SK-N-SH (cell line): ENCODE measurements at regions not wholly inside any gene's neighbourhood (a gene's known extent, or its start where the extent isn't known, plus 50 kb on each side); places are given as distances from the start of the nearest gene placed in this dataset.

Experiments used
- CTCF ChIA-PET: fragments of 300-600, 350-600 bp; formaldehyde crosslinking; extraction: SDS; loops from one replicate; lab custom pipeline; 2021; lab: Yijun Ruan, JAX
- POLR2A ChIA-PET: fragments of 350-600 bp; sonication (Branson Sonifier 250); formaldehyde crosslinking; extraction: SDS; loops from one replicate; lab custom pipeline; 2020; ENCODE audit warnings: antibody characterized with exemption, inconsistent platforms; lab: Yijun Ruan, JAX
- DNase-seq: peaks from one replicate; pipeline ENCODE4 v3.0.0; 2012
- H2AFZ ChIP-seq: fragments of 200-600 bp; sonication (generic); 2 replicates; pipeline ENCODE4 v1.8.1; 2016; ENCODE audit warnings: antibody characterized with exemption, mild to moderate bottlenecking, low read depth
- H3F3A ChIP-seq: fragments of 200-600 bp; sonication (generic); replicated peaks from 2 replicates; pipeline ENCODE3; 2016; ENCODE audit warnings: antibody characterized with exemption, mild to moderate bottlenecking; ENCODE audit not compliant: insufficient read depth
- H3K27ac ChIP-seq, 2 experiments: fragments of 200-500 bp in 1 of 2; fragments of 200-600 bp in 1 of 2; sonication (Bioruptor generic) in 1 of 2; sonication (generic), shearing (Covaris generic) in 1 of 2; 2 replicates each; pipeline versions ENCODE4 v1.5.1 to v1.6.1; 2014 to 2016; ENCODE audit warnings: low read depth in 2 of 2, inconsistent platforms in 1 of 2, low read length in 1 of 2, mild to moderate bottlenecking in 1 of 2, mixed read lengths in 1 of 2
- H3K27me3 ChIP-seq: fragments of 200-600 bp; sonication (generic), shearing (Covaris generic); 2 replicates; pipeline ENCODE4 v1.6.1; 2016; ENCODE audit warnings: mixed run types; ENCODE audit not compliant: insufficient read depth
- H3K36me3 ChIP-seq, 2 experiments: fragments of 200-500 bp in 1 of 2; fragments of 200-600 bp in 1 of 2; sonication (Bioruptor generic) in 1 of 2; sonication (generic) in 1 of 2; replicated peaks in 1 of 2; 2 replicates each; pipeline versions ENCODE3 to v1.5.1; 2014 to 2016; ENCODE audit warnings: low read length in 1 of 2, mild to moderate bottlenecking in 1 of 2; ENCODE audit not compliant: insufficient read depth in 2 of 2, control insufficient read depth in 1 of 2
- H3K4me1 ChIP-seq, 2 experiments: fragments of 200-500 bp in 1 of 2; fragments of 200-600 bp in 1 of 2; sonication (Bioruptor generic) in 1 of 2; sonication (generic), shearing (Covaris generic) in 1 of 2; 2 replicates each; pipeline versions ENCODE4 v1.5.1 to v1.6.1; 2014 to 2016; ENCODE audit warnings: low read depth in 1 of 2, low read length in 1 of 2, mixed run types in 1 of 2; ENCODE audit not compliant: insufficient read depth in 2 of 2, control insufficient read depth in 1 of 2
- H3K4me2 ChIP-seq: fragments of 200-600 bp; sonication (generic), shearing (Covaris generic); 2 replicates; pipeline ENCODE4 v1.6.1; 2017; ENCODE audit warnings: mixed run types
- H3K4me3 ChIP-seq, 2 experiments: fragments of 200-500 bp in 1 of 2; fragments of 200-600 bp in 1 of 2; sonication (Bioruptor generic) in 1 of 2; sonication (generic), shearing (Covaris generic) in 1 of 2; 2 replicates each; pipeline versions ENCODE4 v1.5.1 to v1.8.1; 2014 to 2016; ENCODE audit warnings: low read depth in 2 of 2, inconsistent platforms in 1 of 2, low read length in 1 of 2, mild to moderate bottlenecking in 1 of 2, mixed read lengths in 1 of 2, moderate library complexity in 1 of 2
- H3K79me2 ChIP-seq: fragments of 200-600 bp; sonication (generic); 2 replicates; pipeline ENCODE4 v1.8.1; 2017; ENCODE audit warnings: mild to moderate bottlenecking; ENCODE audit not compliant: insufficient read depth
- H3K9ac ChIP-seq: fragments of 200-600 bp; sonication (generic); 2 replicates; pipeline ENCODE4 v1.6.1; 2017; ENCODE audit warnings: mixed run types
- H3K9me2 ChIP-seq: fragments of 200-600 bp; sonication (generic); 2 replicates; pipeline ENCODE4 v1.6.1; 2017; ENCODE audit warnings: mixed run types
- H3K9me3 ChIP-seq: fragments of 200-600 bp; sonication (generic); 2 replicates; pipeline ENCODE4 v1.6.1; 2017; ENCODE audit warnings: mixed run types, mild to moderate bottlenecking, moderate library complexity
- H4K20me1 ChIP-seq: fragments of 200-600 bp; sonication (generic); 2 replicates; pipeline ENCODE4 v1.6.1; 2017; ENCODE audit warnings: mild to moderate bottlenecking, mixed run types; ENCODE audit not compliant: insufficient read depth
- ELF1 ChIP-seq: IDR thresholded peaks from 2 replicates; pipeline ENCODE4 v1.4.0; 2012
- EP300 ChIP-seq, 2 experiments: IDR thresholded peaks; 2 replicates each; pipeline versions ENCODE4 v1.4.0 to v1.6.1; 2012; ENCODE audit warnings: borderline replicate concordance in 1 of 2, low read depth in 1 of 2, low read length in 1 of 2
- FOSL2 ChIP-seq: IDR thresholded peaks from 2 replicates; pipeline ENCODE4 v1.4.0; 2012; ENCODE audit warnings: low read depth, mild to moderate bottlenecking, moderate library complexity, borderline replicate concordance
- FOXJ3 ChIP-seq: sonication (generic); formaldehyde crosslinking; IDR thresholded peaks from 2 replicates; pipeline ENCODE4 v1.5.1; 2020; ENCODE audit warnings: mild to moderate bottlenecking, missing genetic modification reagents
- GABPA ChIP-seq: IDR thresholded peaks from 2 replicates; pipeline ENCODE4 v1.4.0; 2012; ENCODE audit warnings: low read depth, mild to moderate bottlenecking
- GATA2 ChIP-seq: sonication (generic); formaldehyde crosslinking; IDR thresholded peaks from 2 replicates; pipeline ENCODE4 v1.5.0; 2020; ENCODE audit warnings: mild to moderate bottlenecking, missing genetic modification reagents
- IRF3 ChIP-seq: fragments of 150-350 bp; IDR thresholded peaks from 2 replicates; pipeline ENCODE4 v1.6.1; 2016; ENCODE audit warnings: mild to moderate bottlenecking, low read depth, low read length
- MAX ChIP-seq: IDR thresholded peaks from 2 replicates; pipeline ENCODE4 v1.4.0; 2012; ENCODE audit warnings: low read depth
- MXI1 ChIP-seq: IDR thresholded peaks from 2 replicates; pipeline ENCODE4 v1.6.1; 2012; ENCODE audit warnings: mild to moderate bottlenecking, low read depth, low read length, improper control_type of control experiment
- NRF1 ChIP-seq: IDR thresholded peaks from 2 replicates; pipeline ENCODE4 v1.6.1; 2012; ENCODE audit warnings: low read depth, mild to moderate bottlenecking, low read length
- RCOR1 ChIP-seq: fragments of 150-350 bp; IDR thresholded peaks from 2 replicates; pipeline ENCODE4 v1.6.1; 2017; ENCODE audit warnings: antibody characterized with exemption, low read length
- RXRA ChIP-seq: IDR thresholded peaks from 2 replicates; pipeline ENCODE4 v1.4.0; 2012; ENCODE audit warnings: low read depth, mild to moderate bottlenecking, borderline replicate concordance
- SIN3A ChIP-seq: IDR thresholded peaks from 2 replicates; pipeline ENCODE4 v1.6.1; 2012; ENCODE audit warnings: low read depth, mild to moderate bottlenecking, low read length, moderate library complexity, borderline replicate concordance
- TCF12 ChIP-seq: IDR thresholded peaks from 2 replicates; pipeline ENCODE4 v1.4.0; 2012
- YY1 ChIP-seq: IDR thresholded peaks from 2 replicates; pipeline ENCODE4 v1.4.0; 2012; ENCODE audit warnings: low read depth, mild to moderate bottlenecking
- ZBTB33 ChIP-seq: IDR thresholded peaks from 2 replicates; pipeline ENCODE4 v1.4.0; 2012; ENCODE audit warnings: low read depth, borderline replicate concordance
- WGBS: methylation state at CpG from one replicate; pipeline ENCODE4 v1.1.6; 2017; ENCODE audit warnings: low lambda C conversion rate; 5-methylcytosine and 5-hydroxymethylcytosine counted together

GRCh38 chr4:105061731-105062130 is 84.9 kb upstream of the TET2 start:
- Histone ChIP-seq H3K36me3 (no peaks in the 10 kb centered on the region), H3K27me3 (no peaks in the 10 kb centered on the region), H3F3A (peaks cover 23% of the 10 kb centered on the region), H4K20me1 (no peaks in the 10 kb centered on the region), H3K79me2 (no peaks in the 10 kb centered on the region), H3K27ac (peak overlapping the region; percentile 61 to 79; a peak in 3 of 4 replicates), H3K4me2 (peak overlapping the region; percentile 59), H3K4me1 (peaks cover 0 to 17% of the 10 kb centered on the region in 2 experiments; a peak in 2 of 4 replicates), H2AFZ (peak overlapping the region; percentile 72), H3K9me3 (no peaks in the 10 kb centered on the region), H3K4me3 (peak overlapping the region in 1 of 2 experiments; percentile 6; a peak in 2 of 4 replicates), H3K9me2 (no peaks in the 10 kb centered on the region), H3K9ac (peak overlapping the region; percentile 38; the same call in 1 of the 2 replicates)
- DNase-seq: no peak
- POLR2A ChIA-PET: no interaction called here
- WGBS: 11% methylated on average over 1 of the region's 1 CpG
- CTCF ChIA-PET: no interaction called here
- TF ChIP-seq EP300 (IDR thresholded peaks at IDR 0.05; ENCODE audit: borderline replicate concordance in 1 of 2, low read depth in 1 of 2, low read length in 1 of 2) (0 out of 4 replicates have a peak, but pooled peaks of 1 of the 2 experiments have one; percentile 5), ELF1 (no peak)

- peaks cover 0 to 7% of the 10 kb centered on the region in 2 experiments; a peak in 2 of 4 replicates for H3K4me1 ChIP-seq
- H3K9me3 ChIP-seq: no peaks in the 10 kb centered on the region
- H3K9ac ChIP-seq: no peak overlapping the region
- H3K9me2 ChIP-seq: no peaks in the 10 kb centered on the region
- H4K20me1 ChIP-seq: no peaks in the 10 kb centered on the region
- CTCF ChIA-PET: interaction anchor here (0.9 kb wide), 1 partner anchor 407 kb away, joined by 3 read pairs; the partner anchor contains the start of gene PPA2
- TF ChIP-seq YY1: no peak
- no peak for TF ChIP-seq GATA2 (CRISPR knock-in tag)
- no peak for TF ChIP-seq ZBTB33
- no peak for TF ChIP-seq RCOR1
- TF ChIP-seq SIN3A: no peak
- no peak for TF ChIP-seq TCF12
- TF ChIP-seq GABPA: no peak
- no peak for TF ChIP-seq IRF3
- no peak for TF ChIP-seq FOSL2
- no peak for TF ChIP-seq FOXJ3 (CRISPR knock-in tag)
- TF ChIP-seq MXI1: no peak
- TF ChIP-seq NRF1: no peak
- no peak for TF ChIP-seq RXRA
- TF ChIP-seq MAX: no peak
- POLR2A ChIA-PET: no interaction called here
- no peaks in the 10 kb centered on the region for H3K36me3 ChIP-seq
- no peak overlapping the region for H3K27ac ChIP-seq
- H2AFZ ChIP-seq: no peak overlapping the region
- DNase-seq: no peak
- H3F3A ChIP-seq: peaks cover 6% of the 10 kb centered on the region
- H3K79me2 ChIP-seq: no peaks in the 10 kb centered on the region
- H3K4me3 ChIP-seq: no peak overlapping the region
- no peak overlapping the region for H3K4me2 ChIP-seq
- no peaks in the 10 kb centered on the region for H3K27me3 ChIP-seq
Observed at GRCh38 chr4:105066401-105066800, 80.3 kb upstream of the TET2 start.
